ENCODE measurements at regions not wholly inside any gene's neighbourhood (a gene's known extent, or its start where the extent isn't known, plus 50 kb on each side); places are given as distances from the start of the nearest gene placed in this dataset.

GRCh38 chr6:140069576-140069975, 695.1 kb upstream of the CITED2 start:
- in situ Hi-C loops (cut with HindIII; ENCODE audit: low sequenced_read_pairs): no loop called here

- in situ Hi-C loops (cut with HindIII; ENCODE audit: low sequenced_read_pairs): no loop called here
Measured at GRCh38 chr6:140068801-140069200, 694.4 kb upstream of the CITED2 start.

GRCh38 chr6:140064366-140064765, 689.9 kb upstream of the CITED2 start:
- in situ Hi-C loops (cut with HindIII; ENCODE audit: low sequenced_read_pairs): no loop called here

DNA sequence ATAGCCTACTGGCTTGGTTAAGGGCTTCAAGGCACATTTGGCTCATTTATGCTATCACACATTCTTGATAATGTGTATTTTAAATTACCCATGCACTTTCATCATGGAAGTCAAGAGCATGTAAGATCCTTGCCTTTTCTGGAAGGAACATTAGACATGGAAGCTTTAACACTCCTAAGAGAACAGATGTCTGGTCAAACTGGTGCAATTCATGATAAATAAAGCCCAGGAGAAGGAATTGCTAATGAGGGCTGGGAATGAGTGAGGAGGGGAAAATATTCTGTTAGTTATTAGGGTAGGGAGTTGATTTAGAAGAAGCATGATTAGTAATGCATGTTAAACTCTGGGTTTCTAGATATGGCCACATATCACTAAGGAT, 688.6 kb upstream of the CITED2 start:
- in situ Hi-C loops (cut with HindIII; ENCODE audit: low sequenced_read_pairs): no loop called here

- in situ Hi-C loops (cut with HindIII; ENCODE audit: low sequenced_read_pairs): no loop called here
Measured at GRCh38 chr6:140062043-140063020, 687.9 kb upstream of the CITED2 start.

DNA sequence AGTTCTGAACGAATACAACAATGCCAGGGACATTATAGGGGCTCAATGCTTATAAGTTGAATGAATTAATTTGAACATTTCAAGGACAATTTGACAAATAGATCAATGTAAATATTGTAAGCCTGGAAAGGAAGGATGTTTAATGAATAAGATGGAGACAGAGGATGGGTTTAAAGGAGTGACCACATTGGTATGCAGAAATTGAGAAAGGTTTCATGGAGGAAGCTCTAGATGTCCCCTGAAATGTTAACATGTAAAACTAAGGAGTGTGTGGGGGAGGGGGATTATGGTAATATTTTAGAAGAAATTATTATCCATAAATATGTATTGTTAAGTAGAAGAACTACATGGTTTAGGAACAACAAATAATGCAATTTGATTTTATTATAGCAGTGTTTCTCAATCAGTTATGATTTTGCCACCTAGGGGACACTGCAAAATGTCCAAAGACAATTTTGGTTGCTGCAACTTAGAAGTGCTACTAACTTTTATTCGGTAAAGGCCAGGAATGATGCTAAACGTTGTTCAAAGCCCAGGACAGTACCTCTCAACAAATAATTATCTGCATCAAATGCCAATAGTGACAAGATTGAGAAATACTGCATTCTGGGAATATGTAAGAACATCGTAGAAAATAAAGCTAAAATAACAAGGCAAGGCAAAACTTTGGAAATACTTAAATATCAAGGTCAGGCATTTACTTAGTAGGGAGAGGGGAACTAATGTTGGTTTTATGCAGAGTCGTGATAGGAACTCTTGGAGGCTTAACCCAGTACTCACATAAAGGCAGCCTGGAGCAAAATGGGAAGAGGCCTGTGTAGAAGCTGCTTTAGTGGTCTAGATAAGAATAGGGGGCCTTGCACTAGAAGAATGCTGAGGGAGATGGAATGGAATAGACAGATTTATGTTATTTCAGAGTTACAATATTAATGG, 686.9 kb upstream of the CITED2 start:
- in situ Hi-C loops (cut with HindIII; ENCODE audit: low sequenced_read_pairs): no loop called here

DNA sequence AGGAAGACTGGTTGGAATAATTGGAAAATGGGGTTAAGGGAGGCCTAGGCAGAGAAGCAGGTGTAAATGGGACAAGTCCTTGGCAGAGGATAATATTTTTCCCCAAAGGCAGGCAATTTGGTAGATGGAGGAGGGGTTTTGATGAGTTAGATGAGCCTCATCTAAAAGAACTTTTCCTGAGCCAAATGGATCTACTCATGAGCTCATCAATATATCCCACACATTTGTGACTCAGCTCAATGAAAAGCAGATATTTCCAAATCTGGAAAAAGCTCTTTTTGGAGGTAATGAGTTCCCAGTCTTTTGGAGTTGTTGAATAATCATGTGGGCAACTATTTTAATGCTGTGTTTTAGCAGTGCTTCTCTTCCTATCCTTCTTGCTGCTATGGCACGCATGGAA, 685.5 kb upstream of the CITED2 start:
- in situ Hi-C loops (cut with HindIII; ENCODE audit: low sequenced_read_pairs): loop anchor here (10.0 kb wide), 1 partner anchor 685 kb away; the partner anchor contains the start of gene CITED2

GRCh38 chr6:140058863-140059262, 684.4 kb upstream of the CITED2 start:
- in situ Hi-C loops (cut with HindIII; ENCODE audit: low sequenced_read_pairs): loop anchor here (10.0 kb wide), 1 partner anchor 684 kb away; the partner anchor contains the start of gene CITED2

DNA sequence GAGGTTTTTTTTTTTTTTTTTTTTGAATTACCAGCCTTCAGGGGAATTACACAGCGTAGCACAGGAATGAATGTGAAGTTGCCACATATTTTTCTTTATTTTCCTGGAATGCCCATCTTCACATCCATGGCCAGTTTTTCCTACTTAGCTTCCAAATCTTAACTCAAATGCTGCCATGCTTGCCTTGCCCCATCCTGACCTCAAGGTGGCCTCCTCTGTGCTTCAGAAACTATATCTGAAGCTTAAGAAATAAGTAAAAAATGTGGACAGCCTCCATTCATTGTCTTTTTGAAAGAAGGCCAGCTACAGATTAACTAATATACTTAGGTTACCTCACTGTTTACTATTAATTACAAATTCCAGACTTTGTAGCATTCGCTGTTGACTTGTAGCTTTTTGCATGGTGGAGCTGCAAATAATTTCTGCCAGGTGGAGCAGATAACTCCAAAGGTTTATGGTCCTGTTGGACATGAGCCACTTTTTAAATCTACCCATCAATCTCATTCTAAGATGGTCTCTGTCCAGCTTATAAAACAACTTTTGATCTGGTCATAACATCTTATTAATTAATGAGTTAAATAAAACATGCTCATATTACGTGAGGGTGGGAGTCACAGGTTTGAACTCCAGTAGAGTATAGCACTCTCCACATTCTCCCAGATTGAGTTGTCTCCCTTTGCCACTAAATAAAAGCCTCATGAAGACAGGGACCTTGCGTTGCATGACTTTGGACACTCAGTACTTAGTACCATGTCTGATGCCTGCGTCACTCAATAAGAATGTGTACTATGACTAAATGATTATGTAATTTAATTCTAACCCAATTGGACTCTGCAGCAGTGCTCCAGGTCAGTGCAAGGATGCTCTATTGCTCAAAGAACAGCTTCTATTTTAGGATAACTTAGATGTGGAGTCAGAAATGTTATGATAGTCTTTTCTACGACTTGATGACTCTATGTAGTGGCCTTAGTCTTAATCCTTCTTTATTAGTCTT, 678.6 kb upstream of the CITED2 start:
- in situ Hi-C loops (cut with HindIII; ENCODE audit: low sequenced_read_pairs): loop anchor here (10.0 kb wide), 1 partner anchor 678 kb away; the partner anchor contains the start of gene CITED2

DNA sequence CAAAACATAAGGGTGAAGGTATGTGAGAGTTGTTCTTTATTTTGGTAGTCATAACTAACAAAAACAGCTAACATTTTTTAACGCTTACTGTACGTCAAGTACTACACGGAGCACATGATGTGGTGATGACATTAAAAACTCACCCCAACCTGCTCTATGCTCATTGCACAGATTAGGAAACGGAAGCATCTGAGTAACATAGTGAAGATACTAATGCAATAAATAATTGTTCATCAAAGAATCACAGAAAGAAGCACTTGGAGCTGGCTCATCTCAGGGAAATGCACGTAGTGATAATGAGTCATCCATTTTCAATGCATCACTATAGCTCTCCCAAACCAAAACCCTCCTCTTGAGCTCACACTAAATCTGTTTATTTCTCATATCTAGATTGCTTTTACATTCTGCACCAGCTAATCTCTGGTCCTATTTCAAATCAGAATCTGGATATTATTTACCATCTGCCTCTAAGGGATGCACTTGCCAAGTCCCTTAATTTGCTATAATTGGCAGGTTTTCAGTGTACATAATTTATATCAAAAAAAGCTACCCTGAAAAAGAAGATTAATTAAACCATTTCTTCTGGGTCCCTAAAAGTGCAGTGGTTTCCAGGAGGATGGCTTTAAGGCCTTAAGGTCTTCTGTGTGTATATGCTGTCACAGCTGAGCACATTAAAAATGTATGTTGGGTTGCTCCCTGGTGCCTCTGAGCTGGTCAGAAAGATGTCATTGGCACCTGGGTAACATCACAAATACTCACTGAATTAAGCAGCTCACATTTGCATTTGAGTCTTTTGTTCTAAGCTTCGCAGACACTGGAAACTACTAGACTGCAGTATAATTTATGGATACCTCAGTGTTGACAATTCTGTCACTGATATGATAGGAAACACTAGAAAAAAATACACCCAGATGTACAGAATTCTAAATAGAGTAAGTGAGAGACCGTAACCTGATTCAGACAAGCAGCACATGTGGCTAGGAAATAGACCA, 677.4 kb upstream of the CITED2 start:
- in situ Hi-C loops (cut with HindIII; ENCODE audit: low sequenced_read_pairs): loop anchor here (10.0 kb wide), 1 partner anchor 677 kb away; the partner anchor contains the start of gene CITED2

DNA sequence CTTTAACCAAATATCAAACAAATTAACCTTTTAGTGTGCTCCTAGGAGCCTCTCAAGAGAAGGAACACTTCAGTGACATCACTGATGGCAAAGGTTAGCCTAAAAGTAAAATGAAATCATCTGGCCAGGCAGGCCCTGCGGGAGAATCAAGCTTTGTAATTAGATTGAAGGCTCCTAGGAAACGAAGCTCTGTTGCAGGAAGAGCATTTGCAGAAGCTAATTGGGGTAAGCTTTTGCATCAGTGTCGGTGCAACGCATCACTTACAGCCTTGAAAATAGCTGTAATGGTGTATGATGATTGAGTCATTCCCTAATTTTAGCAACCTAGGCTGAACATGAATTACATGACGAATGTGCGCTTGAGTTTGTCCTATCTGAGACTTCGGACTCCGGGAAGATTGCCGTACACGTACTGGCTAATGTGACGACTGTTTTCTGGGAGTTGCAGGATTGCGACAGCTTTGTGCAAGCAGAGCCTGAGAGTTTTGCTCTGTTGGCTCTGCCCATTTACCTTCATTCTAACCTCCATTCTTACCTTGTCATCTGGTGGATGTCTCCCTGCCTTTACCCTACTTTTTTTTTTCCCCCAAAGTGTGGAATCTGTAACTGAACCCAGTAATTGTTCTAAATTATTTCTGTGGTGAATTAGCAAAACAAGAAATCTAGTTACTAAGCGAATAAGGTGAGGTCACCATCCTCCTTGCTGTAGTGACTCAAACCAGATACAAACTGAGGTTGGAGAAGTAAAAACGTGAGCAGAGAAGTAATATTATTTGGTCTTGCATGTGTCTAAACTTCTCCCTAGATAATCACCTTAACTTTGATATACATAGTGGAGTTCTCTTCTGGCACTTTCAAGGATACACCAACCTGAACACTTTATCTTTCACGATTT, 675.9 kb upstream of the CITED2 start:
- in situ Hi-C loops (cut with HindIII; ENCODE audit: low sequenced_read_pairs): loop anchor here (10.0 kb wide), 1 partner anchor 676 kb away; the partner anchor contains the start of gene CITED2

DNA sequence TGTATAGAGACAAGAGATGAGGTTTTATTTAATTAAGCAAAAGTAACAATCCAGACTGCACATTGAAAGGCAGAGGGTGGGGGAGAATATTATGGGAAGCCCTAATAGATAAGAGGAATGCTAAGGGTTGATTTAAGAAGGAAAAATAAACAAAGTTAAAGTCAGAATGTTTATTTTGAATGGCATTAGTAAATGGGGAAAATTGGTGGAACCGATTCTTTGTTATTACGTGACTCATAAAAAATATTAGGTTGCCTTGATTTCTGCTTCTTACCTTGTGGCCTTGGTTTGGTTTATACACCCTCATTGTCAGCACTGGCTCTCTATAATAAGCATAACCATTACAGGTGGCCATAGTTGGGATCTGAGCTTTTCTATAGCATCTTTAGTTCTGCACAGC, 674.8 kb upstream of the CITED2 start:
- in situ Hi-C loops (cut with HindIII; ENCODE audit: low sequenced_read_pairs): no loop called here

DNA sequence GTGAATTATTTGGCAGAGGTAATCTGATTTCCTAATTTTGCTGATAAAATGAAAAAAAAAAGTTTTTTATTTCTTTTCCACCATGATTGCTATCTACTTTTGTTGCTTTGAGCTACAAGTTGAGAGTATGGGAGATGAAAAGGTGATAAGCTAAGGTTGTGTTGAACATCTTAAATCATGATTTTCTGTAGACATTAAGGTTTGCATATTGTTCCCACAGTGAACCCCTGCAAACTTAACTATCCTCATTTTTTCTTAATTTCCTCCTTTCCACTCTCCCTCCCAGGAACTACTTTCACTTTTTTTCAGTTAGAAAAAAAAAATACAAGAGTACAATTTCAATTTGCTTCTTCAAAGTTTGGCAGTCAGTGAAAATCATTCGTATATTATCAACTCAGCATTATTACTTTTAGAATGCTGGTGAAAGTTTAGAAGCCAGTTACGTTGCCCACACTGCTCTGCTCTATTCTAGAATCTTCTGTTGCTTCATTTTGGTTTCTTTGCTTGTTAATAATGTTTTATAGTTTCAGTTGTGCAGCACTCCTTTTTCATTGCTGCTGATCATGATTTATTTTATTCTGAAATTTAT, 673.8 kb upstream of the CITED2 start:
- in situ Hi-C loops (cut with HindIII; ENCODE audit: low sequenced_read_pairs): no loop called here

GRCh38 chr6:140047321-140047720, 672.9 kb upstream of the CITED2 start:
- in situ Hi-C loops (cut with HindIII; ENCODE audit: low sequenced_read_pairs): no loop called here

DNA sequence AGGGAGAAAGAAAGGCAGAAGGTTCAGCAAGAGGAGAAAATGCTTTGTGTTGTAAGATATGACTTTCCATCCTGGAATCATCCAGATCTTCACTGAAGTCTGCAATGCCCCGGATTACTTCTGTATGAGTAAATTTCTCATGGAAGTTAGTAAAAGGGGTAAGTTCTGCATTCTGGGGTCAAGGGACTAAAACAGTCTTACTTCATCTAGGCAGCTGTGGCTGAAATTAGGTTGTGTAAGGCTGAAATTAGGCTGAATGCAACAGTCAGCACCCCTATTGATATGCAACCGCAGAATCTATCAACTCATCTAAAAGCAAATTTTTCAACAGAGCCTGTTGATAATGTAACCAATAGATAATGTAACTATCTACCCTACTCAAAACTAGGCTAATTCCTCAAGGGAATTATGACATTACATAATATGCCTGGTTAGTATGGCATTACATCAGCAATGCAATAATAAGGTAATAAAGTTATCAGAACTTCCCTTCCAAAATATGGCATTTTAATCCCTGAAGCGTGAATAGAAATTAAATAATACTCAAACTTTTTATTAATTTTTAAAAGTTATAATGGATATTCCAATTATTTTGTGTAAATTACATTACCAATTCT, 671.7 kb upstream of the CITED2 start:
- in situ Hi-C loops (cut with HindIII; ENCODE audit: low sequenced_read_pairs): no loop called here

GRCh38 chr6:140045116-140045515, 670.7 kb upstream of the CITED2 start:
- in situ Hi-C loops (cut with HindIII; ENCODE audit: low sequenced_read_pairs): no loop called here

- in situ Hi-C loops (cut with HindIII; ENCODE audit: low sequenced_read_pairs): no loop called here
Measured at GRCh38 chr6:140044626-140045025, 670.2 kb upstream of the CITED2 start.
